NCI-H1092 (cell line): ENCODE measurements at regions not wholly inside any gene's neighbourhood (a gene's known extent, or its start where the extent isn't known, plus 50 kb on each side); places are given as distances from the start of the nearest gene placed in this dataset.

Experiments used
- DNase-seq: peaks from one replicate; lab custom pipeline; 2025; lab: John Stamatoyannopoulos, UW

DNA sequence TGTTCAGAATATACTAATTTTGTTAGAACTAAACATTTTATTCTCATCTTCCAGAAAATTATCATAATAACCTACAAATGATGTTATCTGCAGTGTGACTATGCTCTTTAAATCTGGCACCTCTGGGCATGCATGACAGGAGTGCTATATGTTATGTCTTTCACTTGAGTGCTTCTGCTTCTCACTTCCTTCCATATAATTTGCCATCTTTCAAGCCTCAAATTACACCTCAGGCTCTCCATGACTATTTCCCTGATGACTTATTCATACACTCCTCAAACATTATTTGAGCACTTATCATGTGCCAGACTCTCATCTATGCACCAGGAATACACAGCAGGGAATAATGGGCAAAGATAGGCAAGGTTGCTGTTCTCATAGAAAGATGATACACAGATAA is 219.3 kb upstream of the POU2AF2 start:
- DNase-seq: no peak

DNA sequence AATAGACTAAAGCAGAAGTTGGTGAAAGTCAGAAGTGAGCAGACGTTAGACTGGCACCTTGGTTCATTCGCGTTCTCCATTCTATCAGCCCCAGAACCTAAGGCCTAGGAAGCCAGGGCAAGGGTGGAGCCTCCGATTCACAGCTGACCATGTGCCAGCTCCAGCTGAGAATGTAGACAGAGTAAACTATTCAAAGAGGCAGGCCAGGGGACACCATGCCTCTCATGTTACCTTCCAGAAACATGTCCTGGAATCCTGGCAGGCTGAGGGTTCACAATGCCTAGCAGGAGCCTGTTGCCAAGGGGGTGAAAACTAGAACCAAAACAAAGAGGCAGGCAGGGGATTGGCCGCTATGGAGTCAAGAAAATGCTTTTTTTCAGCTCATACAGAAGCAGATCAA is 224.4 kb upstream of the POU2AF2 start:
- DNase-seq: no peak

DNA sequence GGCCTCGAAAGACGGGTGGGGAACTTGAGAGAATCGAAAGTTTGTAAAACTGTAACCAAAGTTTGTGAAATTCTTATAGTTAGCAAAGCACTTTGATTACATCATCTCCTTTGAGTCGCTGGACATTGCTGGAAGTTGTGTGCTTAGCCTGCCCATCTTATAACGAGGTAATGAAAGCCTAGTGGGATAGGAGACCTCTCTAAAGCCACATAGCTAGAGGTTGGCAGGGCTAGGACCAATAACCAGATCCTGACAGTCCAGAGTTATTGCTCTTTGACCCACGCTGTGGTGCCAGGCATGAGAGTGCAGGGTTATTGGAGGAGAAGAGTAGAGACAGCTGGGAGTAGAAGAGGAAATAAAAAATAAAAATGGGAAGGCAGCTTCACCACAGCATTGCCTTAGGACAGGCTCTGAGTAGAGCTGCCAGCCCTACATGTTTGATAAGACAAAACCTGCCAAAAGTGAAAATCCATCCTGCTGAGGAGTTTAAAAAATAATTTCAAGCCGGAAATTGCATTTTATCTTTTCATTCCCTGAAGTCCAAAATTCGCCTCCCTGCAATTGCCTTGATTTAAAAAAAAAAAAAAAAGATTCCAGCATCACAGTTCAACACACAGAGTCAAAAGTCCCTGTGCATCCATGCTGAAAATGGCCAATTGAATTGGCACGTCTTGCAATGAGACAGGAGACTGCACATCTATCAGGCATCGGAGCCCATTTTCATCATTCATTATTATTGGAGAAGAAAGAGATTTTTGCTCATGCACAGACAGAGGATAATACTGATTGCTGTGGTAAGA is 225.5 kb upstream of the POU2AF2 start:
- DNase-seq: no peak

- DNase-seq: no peak
Measured at GRCh38 chr11:111019451-111019850, 226.1 kb upstream of the POU2AF2 start.

DNA sequence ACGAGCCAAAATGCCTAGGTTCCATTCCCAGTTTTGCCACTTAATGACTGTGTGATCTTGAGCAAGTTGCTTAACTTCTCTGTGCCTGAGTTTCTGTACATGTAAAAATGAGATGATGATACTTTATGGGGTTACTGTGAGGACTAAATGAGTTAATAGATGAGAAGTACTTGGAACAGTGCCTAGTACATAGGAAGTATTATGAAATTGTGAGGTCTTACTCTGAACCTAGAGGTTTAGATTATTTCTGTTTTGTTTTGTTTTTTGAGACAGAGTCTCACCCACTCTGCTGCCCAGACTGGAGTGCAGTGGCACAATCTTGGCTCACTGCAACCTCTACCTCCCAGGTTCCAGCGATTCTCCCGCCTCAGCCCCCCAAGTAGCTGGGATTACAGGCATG is 227.0 kb upstream of the POU2AF2 start:
- DNase-seq: no peak

GRCh38 chr11:111012491-111012890 is 233.0 kb upstream of the POU2AF2 start:
- no peak for DNase-seq

- no peak for DNase-seq
Measured at GRCh38 chr11:111011275-111011594, 234.3 kb upstream of the POU2AF2 start.

DNA sequence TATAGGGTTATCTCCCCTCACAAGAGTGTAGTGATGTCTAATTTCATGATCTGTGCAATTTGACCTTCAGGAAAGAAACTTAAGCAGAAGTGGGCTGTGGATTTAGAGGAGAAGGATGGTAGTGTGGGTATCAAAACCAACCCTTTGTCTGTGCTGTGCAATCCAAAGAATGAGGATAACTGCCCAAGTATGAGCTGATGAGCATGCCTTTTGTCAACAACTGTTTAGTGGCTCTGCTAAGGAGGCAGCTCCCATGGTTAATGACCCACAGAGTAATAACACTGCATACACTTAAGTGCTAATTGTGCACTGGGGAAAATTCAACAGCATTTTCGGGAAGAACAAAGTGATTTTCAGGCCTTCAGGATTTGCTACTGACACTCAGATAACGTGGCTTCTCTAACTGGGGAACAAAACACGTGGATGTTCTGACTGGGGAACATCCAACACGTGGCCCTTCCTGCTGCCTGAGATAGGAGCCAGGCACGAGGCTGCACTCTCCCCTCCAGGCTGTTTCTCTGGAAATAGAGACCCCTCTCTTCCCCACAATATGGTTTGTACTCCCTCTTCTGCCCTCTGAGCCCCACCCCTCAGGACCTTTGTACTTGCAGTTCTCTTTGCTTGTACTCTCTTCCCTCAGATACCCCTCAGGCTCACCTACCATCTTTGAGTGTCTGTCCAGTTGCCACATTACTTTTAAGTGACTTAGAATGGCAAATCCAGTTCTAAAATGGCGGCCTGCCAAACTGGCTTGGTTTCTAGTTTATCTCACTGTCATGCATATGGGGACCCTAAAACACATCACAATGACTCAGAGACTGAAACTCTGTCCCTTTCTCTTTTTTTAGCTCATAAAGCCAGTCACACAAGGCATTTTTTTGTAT is 234.9 kb upstream of the POU2AF2 start:
- no peak for DNase-seq

- DNase-seq: no peak
Measured at GRCh38 chr11:111006227-111006626, 239.3 kb upstream of the POU2AF2 start.

DNA sequence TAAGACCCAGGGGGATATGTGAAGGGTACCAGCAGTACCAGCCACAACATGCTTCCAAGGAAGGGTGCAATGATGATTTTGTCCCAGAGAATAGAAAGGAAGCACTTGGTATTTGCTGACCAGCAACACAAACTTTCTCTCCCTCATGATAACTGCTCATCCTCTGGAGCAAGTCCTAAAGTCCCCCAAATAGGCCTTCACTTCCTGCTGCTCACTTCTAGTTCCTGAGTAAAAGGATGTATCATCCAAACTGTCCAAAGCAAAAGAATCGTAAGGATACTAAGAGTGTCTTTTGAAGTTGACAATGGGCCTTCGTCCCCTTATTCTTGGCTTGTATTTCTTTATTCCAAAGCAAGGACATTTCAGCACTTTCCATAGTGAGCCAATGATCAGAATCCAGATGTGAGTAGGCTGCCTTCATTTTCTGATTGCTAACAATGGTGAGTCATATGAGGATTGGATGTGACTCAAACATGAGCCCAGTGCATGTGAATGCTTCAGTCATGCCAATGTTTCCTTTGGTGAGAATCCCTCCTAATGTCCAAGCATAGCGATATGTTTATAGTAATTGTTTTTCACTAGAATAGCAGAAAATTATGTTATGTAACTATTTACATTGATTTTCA is 243.4 kb upstream of the POU2AF2 start:
- DNase-seq: no peak

DNA sequence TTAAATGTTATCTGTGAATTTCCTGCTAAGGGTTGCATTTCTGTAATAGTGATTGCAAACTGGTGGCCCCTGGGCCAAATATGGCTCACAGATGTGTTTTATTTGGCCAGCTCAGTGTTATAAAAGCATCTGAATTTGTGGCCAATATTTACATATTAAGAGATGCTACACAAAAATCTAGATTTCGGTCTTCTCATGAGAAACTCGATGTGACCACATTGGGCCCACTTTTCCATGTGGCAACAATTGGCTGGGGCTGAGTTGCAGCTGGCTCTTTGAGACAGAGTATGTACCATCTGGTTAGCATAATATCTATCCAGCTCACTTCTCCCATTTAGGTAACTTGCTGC is 244.5 kb upstream of the POU2AF2 start:
- no peak for DNase-seq

DNA sequence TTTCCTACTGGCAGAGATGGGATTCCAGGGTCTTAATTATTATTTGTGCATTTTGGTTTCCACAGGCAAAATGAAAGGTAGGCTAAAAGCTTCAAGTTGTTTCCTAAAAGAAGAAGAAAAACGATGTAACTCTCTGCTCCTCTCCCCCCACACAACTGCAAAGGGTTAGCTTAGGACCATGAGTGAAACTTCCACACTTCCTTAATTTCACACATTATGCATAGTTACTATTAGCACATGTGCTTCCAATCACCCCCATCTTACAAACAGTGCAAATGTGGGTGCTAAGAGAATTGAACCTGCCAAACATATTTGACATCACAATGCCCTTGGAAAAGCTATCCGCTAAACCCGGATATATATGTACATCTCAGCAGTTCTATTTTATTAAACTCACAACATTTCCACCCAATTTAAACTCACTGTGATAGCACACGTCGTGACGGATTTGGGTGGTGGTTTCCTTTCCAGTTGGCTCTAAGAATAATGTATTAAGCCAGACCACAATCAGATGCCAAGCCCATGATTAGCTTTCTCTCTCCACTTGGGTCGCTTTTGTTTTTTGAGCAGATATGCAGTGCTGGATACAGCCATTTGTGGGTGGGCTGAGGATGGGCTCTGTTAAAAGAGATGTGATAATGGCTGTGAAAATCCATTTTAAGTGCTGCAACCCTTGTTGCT is 245.0 kb upstream of the POU2AF2 start:
- no peak for DNase-seq

DNA sequence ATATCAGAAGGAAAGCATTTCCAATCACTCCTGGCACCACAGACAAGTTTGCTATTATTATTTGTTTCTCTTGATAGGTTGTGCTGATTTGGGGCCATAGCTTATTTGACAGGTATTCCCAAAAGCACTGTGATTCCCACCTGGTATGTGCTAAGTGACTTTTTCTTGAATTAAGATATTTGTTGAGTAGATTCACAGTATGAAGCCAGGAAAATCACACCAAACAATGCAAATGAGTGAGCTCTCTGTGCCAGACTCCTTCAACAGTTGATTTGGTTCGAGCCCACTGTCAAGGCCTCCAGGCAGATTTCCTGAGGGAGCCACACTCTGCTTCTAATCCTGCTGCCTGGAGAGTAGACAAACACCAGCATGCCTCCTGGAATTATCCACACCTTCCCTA is 253.0 kb upstream of the POU2AF2 start:
- no peak for DNase-seq

- DNase-seq: no peak
Measured at GRCh38 chr11:110991661-110992355, 253.7 kb upstream of the POU2AF2 start.

GRCh38 chr11:110990311-110990710 is 255.2 kb upstream of the POU2AF2 start:
- DNase-seq: no peak

DNA sequence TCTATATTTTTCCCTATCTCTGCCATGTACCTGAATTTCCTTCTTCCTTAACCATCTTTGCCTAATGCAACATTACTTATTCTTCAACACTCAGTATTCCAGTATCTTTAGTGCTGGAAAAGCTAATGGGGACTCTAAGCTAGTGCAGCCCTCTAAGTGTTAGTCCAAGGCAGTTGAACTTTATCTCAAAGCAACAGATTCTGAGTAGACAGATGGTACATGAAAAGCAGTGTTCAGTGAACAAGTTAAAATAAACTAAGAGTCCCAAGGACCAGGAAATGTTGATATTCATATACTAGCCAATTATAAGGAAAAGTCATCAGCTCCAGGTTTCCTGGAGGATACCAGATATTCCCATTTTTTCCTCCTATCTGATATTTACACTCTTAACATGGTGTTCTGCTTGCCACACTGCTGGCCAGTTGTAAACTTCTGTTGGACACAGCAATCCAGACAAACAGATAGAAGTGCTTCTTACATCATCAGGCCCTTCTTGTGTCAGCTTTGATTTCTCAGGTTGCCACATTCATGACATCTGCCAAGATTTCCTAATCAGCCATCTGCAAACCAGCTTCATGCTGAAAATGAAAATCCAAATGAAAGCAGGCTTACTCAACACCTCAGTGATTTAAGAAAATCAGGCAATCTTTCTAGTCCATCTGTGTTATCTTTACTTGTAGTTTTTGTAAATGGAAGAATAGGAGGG is 255.9 kb upstream of the POU2AF2 start:
- DNase-seq: no peak

GRCh38 chr11:110988671-110989070 is 256.9 kb upstream of the POU2AF2 start:
- DNase-seq: no peak

GRCh38 chr11:110986016-110986415 is 259.5 kb upstream of the POU2AF2 start:
- no peak for DNase-seq

DNA sequence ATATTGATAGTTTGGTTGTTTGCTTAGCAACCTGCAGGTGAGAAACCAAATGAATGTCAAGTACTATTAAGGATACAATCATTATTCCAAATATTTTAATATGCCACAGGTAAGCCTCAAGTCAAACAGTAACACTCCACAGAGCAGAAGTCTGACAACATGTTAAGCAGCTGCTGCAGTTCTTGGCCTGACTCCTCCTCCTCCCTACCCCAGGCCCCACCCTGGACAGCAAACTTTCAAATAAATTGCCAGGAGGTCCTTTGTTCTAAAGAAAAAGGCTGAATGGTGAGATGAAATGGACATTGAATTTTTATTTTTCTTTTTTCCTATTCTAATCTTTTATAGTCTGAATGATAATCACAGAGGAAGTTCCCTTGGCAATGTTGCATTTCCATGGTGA is 260.0 kb upstream of the POU2AF2 start:
- DNase-seq: no peak

GRCh38 chr11:110984693-110985092 is 260.8 kb upstream of the POU2AF2 start:
- DNase-seq: no peak

GRCh38 chr11:110984147-110984546 is 261.4 kb upstream of the POU2AF2 start:
- DNase-seq: no peak
